ENCODE measurements at regions not wholly inside any gene's neighbourhood (a gene's known extent, or its start where the extent isn't known, plus 50 kb on each side); places are given as distances from the start of the nearest gene placed in this dataset.

DNA sequence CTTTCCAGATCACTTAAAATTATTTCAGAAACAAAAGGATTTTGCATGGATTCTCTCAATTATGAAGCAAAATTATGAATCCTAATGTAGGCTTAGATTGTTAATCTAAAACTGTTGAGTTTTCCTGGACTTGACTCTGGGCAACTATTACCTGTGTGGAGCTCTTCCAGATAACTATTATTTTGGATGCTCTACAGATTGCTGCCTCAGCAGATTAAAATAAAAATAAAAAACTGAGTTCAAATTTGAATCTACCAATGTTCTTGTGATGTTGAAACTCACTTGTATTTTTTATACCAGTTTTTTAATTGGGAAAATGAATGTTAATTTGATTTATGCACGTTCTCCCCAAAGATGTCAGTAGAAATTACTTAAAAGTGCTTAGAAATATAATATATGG, 120.5 kb upstream of the NAV3 start:
- Histone ChIP-seq H3K4me1 (ENCODE audit: control insufficient read depth, insufficient read depth, low read length) (no peaks in the 10 kb centered on the region), H4K20me1 (ENCODE audit: insufficient read depth, low read length) (no peaks in the 10 kb centered on the region), H3K4me3 (ENCODE audit: insufficient read depth, low read depth, low read length) (no peak overlapping the region), H4K8ac (ENCODE audit: low read depth in 2 of 2, low read length in 2 of 2) (no peak overlapping the region), H3K27ac (ENCODE audit: insufficient read depth, low read length) (no peak overlapping the region), H3K9ac (ENCODE audit: low read depth, low read length) (no peak overlapping the region), H3K4me2 (ENCODE audit: low read depth, low read length) (no peak overlapping the region), H2AK5ac (ENCODE audit: low read depth, low read length) (no peak overlapping the region), H3K14ac (replicated peaks; ENCODE audit: low read depth, low read length) (no peak overlapping the region), H4K91ac (ENCODE audit: insufficient read depth, low read depth, low read length) (no peak overlapping the region), H2AK9ac (replicated peaks; ENCODE audit: low read depth, low read length, poor library complexity) (no peak overlapping the region), H2BK5ac (ENCODE audit: low read depth, low read length, poor library complexity, severe bottlenecking) (no peak overlapping the region), H2BK120ac (ENCODE audit: low read depth, low read length) (no peak overlapping the region), H3K27me3 (ENCODE audit: control insufficient read depth, insufficient read depth, low read length) (no peaks in the 10 kb centered on the region; the same call in 1 of the 2 replicates), H3K9me1 (ENCODE audit: insufficient read depth, low read length) (no peaks in the 10 kb centered on the region), H3K18ac (ENCODE audit: low read depth, low read length) (no peak overlapping the region), H2BK20ac (ENCODE audit: low read depth, low read length) (no peak overlapping the region), H2BK15ac (ENCODE audit: low read depth, low read length) (no peak overlapping the region), H3K56ac (ENCODE audit: extremely low read depth, insufficient read depth, low read length) (no peak overlapping the region), H3K36me3 (ENCODE audit: control insufficient read depth, insufficient read depth, low read length) (no peaks in the 10 kb centered on the region), H2AFZ (replicated peaks; ENCODE audit: low read length, poor library complexity) (no peak overlapping the region), H4K5ac (ENCODE audit: low read depth, low read length) (no peak overlapping the region), H3K4ac (ENCODE audit: low read depth, low read length) (no peak overlapping the region), H3K23ac (ENCODE audit: low read depth, low read length) (no peak overlapping the region), H3K79me1 (ENCODE audit: low read depth in 1 of 2, low read length in 2 of 2) (no peaks in the 10 kb centered on the region), H3K9me3 (ENCODE audit: control insufficient read depth, insufficient read depth, low read length) (no peaks in the 10 kb centered on the region)
- BruUV-seq (replicated peaks) = no TSS peak
- CTCF ChIA-PET = no interaction called here
- dilution Hi-C loops (cut with HindIII; ENCODE audit: low sequenced_read_pairs, unreplicated experiment) (no loop called here), in situ Hi-C loops (cut with MboI; ENCODE audit: low sequenced_read_pairs) (no loop called here), intact Hi-C loops (cut with micrococcal nuclease) (no loop called here)
- no peak for DNase-seq
- no CpG with 5 or more reads among the region's 1 CpG for WGBS, 2 experiments (ENCODE audit: extremely low coverage in 2 of 2, insufficient read length in 1 of 2)
- POLR2A ChIA-PET (ENCODE audit: unreplicated experiment) = no interaction called here
- TF ChIP-seq, protein P1, sequence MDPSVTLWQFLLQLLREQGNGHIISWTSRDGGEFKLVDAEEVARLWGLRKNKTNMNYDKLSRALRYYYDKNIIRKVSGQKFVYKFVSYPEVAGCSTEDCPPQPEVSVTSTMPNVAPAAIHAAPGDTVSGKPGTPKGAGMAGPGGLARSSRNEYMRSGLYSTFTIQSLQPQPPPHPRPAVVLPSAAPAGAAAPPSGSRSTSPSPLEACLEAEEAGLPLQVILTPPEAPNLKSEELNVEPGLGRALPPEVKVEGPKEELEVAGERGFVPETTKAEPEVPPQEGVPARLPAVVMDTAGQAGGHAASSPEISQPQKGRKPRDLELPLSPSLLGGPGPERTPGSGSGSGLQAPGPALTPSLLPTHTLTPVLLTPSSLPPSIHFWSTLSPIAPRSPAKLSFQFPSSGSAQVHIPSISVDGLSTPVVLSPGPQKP (IDR thresholded peaks at IDR 0.05; ENCODE audit: borderline replicate concordance, low read depth, low read length) = no peak
- TF ChIP-seq, protein P2, sequence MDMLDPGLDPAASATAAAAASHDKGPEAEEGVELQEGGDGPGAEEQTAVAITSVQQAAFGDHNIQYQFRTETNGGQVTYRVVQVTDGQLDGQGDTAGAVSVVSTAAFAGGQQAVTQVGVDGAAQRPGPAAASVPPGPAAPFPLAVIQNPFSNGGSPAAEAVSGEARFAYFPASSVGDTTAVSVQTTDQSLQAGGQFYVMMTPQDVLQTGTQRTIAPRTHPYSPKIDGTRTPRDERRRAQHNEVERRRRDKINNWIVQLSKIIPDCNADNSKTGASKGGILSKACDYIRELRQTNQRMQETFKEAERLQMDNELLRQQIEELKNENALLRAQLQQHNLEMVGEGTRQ (IDR thresholded peaks at IDR 0.05; ENCODE audit: low read depth, low read length) = no peak
- TF ChIP-seq MAZ (IDR thresholded peaks at IDR 0.05; ENCODE audit: borderline replicate concordance, low read depth, low read length) (no peak), CHD1 (IDR thresholded peaks at IDR 0.05; ENCODE audit: low read depth, low read length) (no peak), MAFK (IDR thresholded peaks at IDR 0.05; ENCODE audit: low read depth, low read length) (peak; percentile 72), RCOR1 (IDR thresholded peaks at IDR 0.05; ENCODE audit: insufficient replicate concordance, low read length) (no peak), RFX5 (IDR thresholded peaks at IDR 0.05; ENCODE audit: low read depth, low read length) (no peak), BHLHE40 (IDR thresholded peaks at IDR 0.05; ENCODE audit: low read depth, low read length) (no peak)
- ATAC-seq (ENCODE audit: low read depth) = no peak

Measured in IMR-90 (cell line).